GM12892 (cell line): ENCODE measurements at regions not wholly inside any gene's neighbourhood (a gene's known extent, or its start where the extent isn't known, plus 50 kb on each side); places are given as distances from the start of the nearest gene placed in this dataset.

Experiments
- DNase-seq: peaks from one replicate; pipeline ENCODE4 v3.0.0; 2011; ENCODE audit not compliant: insufficient read length
- FAIRE-seq: peaks from 2 replicates; lab custom pipeline; 2011; peaks lifted over from hg19 to GRCh38; lab: Jason Lieb, UNC
- POLR2A ChIP-seq: IDR thresholded peaks from 2 replicates; pipeline ENCODE4 v1.6.1; 2011; ENCODE audit warnings: low read depth, low read length, control low read depth
- POLR2AphosphoS5 ChIP-seq: IDR thresholded peaks from 2 replicates; pipeline ENCODE4 v1.6.1; 2011; ENCODE audit warnings: low read depth, low read length, control low read depth
- TAF1 ChIP-seq: IDR thresholded peaks from 2 replicates; pipeline ENCODE4 v1.6.1; 2011; ENCODE audit warnings: low read depth, mild to moderate bottlenecking, control low read depth, low read length, borderline replicate concordance

GRCh38 chr13:40503966-40504591, 162.4 kb downstream of the FOXO1 start:
- DNase-seq (no peak), FAIRE-seq (no peak)
- TF ChIP-seq POLR2AphosphoS5, result no peak
- no peak for TF ChIP-seq TAF1
- TF ChIP-seq POLR2A, result no peak

- FAIRE-seq (no peak), DNase-seq (no peak)
- TF ChIP-seq POLR2AphosphoS5 (no peak), POLR2A (no peak), TAF1 (no peak)
Observed at GRCh38 chr13:40504641-40505040, 161.8 kb downstream of the FOXO1 start.

- no peak for FAIRE-seq
- DNase-seq, result no peak
- TF ChIP-seq TAF1, result no peak
- TF ChIP-seq POLR2AphosphoS5, result no peak
- no peak for TF ChIP-seq POLR2A
Observed at GRCh38 chr13:40505196-40505595, 161.2 kb downstream of the FOXO1 start.
